Nephron progenitor cell (in vitro differentiated cells): ENCODE measurements at regions not wholly inside any gene's neighbourhood (a gene's known extent, or its start where the extent isn't known, plus 50 kb on each side); places are given as distances from the start of the nearest gene placed in this dataset.

ENCODE experiments used
- DNase-seq: peaks from one replicate; pipeline ENCODE4 v3.0.0; 2021
- H3K27ac Mint-ChIP-seq: 2 replicates; pipeline ENCODE4 v1.8.0; 2021; ENCODE audit warnings: mild to moderate bottlenecking, moderate library complexity, mixed read lengths
- H3K27me3 Mint-ChIP-seq: 2 replicates; pipeline ENCODE4 v1.8.0; 2021; ENCODE audit warnings: mild to moderate bottlenecking, low read depth, mixed read lengths; ENCODE audit not compliant: poor library complexity
- H3K36me3 Mint-ChIP-seq: 2 replicates; pipeline ENCODE4 v1.8.0; 2021; ENCODE audit warnings: low read depth, mixed read lengths
- H3K4me1 Mint-ChIP-seq: 2 replicates; pipeline ENCODE4 v1.8.0; 2021; ENCODE audit warnings: mixed read lengths
- H3K4me3 Mint-ChIP-seq: 2 replicates; pipeline ENCODE4 v1.8.0; 2021; ENCODE audit warnings: mild to moderate bottlenecking, moderate library complexity, mixed read lengths
- H3K9me3 Mint-ChIP-seq: 2 replicates; pipeline ENCODE4 v1.8.0; 2021; ENCODE audit warnings: mild to moderate bottlenecking, moderate library complexity, mixed read lengths
- TF ChIP-seq, protein P1 (sequence below): fragments of 200-600 bp; sonication (generic); IDR thresholded peaks from 2 replicates; pipeline ENCODE4 v1.5.0; 2021; ENCODE audit warnings: antibody characterized with exemption

DNA sequence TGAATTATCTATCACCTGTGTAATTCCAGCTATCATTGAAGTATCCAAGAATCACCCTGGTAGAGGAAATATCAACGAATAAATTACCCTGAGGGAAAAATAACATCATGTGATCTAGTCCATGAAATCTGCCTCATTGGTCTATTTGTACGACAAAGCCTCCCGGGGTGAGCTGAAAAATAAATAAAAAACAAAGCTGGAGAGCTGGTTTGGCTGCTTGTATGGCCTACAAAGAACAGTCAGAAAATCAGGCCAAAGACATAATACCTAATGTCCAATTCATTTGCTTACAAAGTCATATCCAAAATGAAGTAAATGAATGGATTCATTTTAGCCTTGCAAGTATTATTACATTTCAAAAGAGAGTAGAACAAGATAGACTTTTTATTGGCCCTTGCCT, 449.9 kb downstream of the KLF12 start:
- H3K27ac Mint-ChIP-seq, result no peak overlapping the region
- no peak for DNase-seq
- H3K9me3 Mint-ChIP-seq, result no peaks in the 10 kb centered on the region
- H3K36me3 Mint-ChIP-seq, result no peaks in the 10 kb centered on the region
- no peak overlapping the region for H3K4me3 Mint-ChIP-seq
- H3K27me3 Mint-ChIP-seq, result no peaks in the 10 kb centered on the region
- H3K4me1 Mint-ChIP-seq, result no peaks in the 10 kb centered on the region
- TF ChIP-seq, protein P1, sequence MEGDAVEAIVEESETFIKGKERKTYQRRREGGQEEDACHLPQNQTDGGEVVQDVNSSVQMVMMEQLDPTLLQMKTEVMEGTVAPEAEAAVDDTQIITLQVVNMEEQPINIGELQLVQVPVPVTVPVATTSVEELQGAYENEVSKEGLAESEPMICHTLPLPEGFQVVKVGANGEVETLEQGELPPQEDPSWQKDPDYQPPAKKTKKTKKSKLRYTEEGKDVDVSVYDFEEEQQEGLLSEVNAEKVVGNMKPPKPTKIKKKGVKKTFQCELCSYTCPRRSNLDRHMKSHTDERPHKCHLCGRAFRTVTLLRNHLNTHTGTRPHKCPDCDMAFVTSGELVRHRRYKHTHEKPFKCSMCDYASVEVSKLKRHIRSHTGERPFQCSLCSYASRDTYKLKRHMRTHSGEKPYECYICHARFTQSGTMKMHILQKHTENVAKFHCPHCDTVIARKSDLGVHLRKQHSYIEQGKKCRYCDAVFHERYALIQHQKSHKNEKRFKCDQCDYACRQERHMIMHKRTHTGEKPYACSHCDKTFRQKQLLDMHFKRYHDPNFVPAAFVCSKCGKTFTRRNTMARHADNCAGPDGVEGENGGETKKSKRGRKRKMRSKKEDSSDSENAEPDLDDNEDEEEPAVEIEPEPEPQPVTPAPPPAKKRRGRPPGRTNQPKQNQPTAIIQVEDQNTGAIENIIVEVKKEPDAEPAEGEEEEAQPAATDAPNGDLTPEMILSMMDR, result no peak

DNA sequence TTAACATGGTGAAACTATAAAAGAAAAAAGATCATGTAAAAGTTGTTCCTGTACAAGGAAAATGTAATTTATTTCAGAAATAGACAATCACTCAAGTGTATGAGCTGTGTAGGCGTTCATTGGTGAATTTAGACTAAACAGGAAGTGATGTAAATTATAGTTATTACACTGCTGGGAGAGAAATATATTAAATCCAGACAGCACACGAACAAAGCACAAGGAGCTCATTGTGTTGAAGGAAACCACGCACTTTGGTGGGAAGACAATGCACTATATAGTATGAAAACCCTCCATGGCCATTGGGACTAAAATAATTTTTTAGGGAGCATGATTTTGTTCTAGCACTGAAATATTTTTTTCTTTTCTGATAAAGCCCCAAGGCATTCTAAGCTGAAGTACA, 450.5 kb downstream of the KLF12 start:
- no peaks in the 10 kb centered on the region for H3K9me3 Mint-ChIP-seq
- no peaks in the 10 kb centered on the region for H3K36me3 Mint-ChIP-seq
- DNase-seq, result no peak
- no peaks in the 10 kb centered on the region for H3K4me1 Mint-ChIP-seq
- TF ChIP-seq, protein P1, result no peak
- no peak overlapping the region for H3K4me3 Mint-ChIP-seq
- no peaks in the 10 kb centered on the region for H3K27me3 Mint-ChIP-seq
- H3K27ac Mint-ChIP-seq, result no peak overlapping the region

DNA sequence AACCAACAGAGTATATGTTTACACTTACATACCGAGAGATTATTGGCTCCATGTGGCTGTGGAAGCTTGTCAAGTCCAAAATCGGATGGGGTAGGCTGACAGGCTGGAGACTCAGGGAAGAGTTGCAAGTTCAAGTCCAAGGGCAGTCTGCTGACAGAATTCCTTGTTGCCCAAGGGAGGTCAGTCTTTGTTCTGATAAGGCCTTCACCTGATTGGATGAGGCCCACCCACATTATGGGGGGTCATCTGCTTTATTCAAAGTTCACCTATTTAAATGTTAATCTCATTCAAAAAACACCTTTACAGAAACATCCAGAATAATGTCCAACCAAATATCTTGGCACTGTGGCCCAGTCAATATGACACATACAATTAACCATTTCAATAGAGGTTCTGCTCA, 452.4 kb downstream of the KLF12 start:
- Mint-ChIP-seq H3K36me3 (no peaks in the 10 kb centered on the region), H3K27me3 (no peaks in the 10 kb centered on the region), H3K4me1 (no peaks in the 10 kb centered on the region), H3K27ac (no peak overlapping the region), H3K4me3 (no peak overlapping the region), H3K9me3 (no peaks in the 10 kb centered on the region)
- TF ChIP-seq, protein P1, result no peak
- DNase-seq, result no peak

DNA sequence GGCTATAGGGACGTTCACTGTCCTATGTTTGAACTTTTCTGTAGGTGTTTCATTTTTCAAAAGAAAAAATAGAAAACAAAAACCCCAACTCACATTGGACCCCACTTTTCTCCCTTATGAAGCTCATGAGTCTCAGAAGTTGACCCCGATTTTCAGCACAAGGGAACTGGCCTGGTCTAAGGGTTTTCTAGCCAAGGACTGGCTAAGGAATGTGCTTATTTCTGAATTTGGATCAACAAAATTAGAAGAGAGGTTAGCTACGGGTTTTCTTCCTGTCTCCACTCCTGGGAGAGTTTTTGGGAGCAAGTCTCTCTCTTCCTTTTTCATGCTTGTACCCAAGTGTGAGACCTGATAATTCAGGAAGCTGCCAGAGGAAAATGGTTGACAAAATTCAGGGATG, 453.2 kb downstream of the KLF12 start:
- H3K4me1 Mint-ChIP-seq, result no peaks in the 10 kb centered on the region
- no peaks in the 10 kb centered on the region for H3K36me3 Mint-ChIP-seq
- H3K27me3 Mint-ChIP-seq, result no peaks in the 10 kb centered on the region
- H3K4me3 Mint-ChIP-seq, result no peak overlapping the region
- no peak overlapping the region for H3K27ac Mint-ChIP-seq
- DNase-seq, result no peak
- H3K9me3 Mint-ChIP-seq, result no peaks in the 10 kb centered on the region
- TF ChIP-seq, protein P1, result no peak

DNA sequence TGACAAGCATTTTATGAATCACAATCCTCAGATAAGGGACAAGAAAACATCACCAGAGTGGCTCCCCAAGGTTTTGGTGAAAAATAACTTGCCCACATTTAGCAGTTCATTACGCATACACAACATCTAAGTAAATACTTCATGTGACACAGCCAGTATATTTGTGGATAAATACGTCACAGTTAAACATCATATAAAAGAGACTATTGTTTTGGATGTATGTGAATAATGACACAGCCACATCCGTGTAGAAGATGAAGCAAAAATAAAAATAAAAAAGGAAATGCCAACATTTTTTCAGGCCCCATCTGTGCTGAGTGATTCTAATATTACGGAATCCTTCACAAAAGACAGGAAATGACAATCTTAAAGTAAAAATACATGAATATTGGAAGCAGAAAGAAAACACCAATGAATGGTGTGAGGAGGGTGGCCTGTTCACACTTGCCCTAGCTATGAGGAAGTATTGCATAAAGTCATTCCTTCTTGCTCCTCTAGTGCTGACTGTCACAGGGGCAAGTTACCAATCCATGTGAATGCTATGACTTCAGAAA, 457.1 kb downstream of the KLF12 start:
- TF ChIP-seq, protein P1, result no peak
- no peaks in the 10 kb centered on the region for H3K27me3 Mint-ChIP-seq
- H3K4me1 Mint-ChIP-seq, result no peaks in the 10 kb centered on the region
- no peak for DNase-seq
- no peak overlapping the region for H3K27ac Mint-ChIP-seq
- H3K4me3 Mint-ChIP-seq, result no peak overlapping the region
- H3K9me3 Mint-ChIP-seq, result no peaks in the 10 kb centered on the region
- no peaks in the 10 kb centered on the region for H3K36me3 Mint-ChIP-seq

DNA sequence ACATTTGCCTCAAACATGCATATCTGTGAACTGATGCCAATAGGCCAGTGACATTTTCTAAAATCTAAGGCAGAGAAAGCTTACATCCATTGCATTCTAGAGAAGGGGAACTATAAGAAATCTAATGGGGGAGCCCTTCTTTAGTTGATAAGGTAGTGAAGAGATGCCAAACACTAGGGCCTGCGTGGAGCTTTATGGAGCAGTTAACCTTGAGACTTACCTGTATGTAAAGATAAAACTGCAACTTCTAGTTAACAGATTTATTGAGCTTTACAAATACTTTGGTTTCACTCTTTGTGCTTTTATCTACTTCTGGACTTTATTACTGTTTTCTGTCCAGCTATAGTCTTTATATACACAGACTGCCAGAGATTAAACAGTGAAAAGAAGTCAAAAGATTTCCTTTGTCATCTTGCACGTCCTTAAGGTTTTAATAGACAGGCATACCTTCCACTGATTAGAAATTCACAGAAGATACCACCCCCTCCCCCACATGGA, 457.6 kb downstream of the KLF12 start:
- Mint-ChIP-seq H3K9me3 (no peaks in the 10 kb centered on the region), H3K36me3 (no peaks in the 10 kb centered on the region), H3K4me1 (no peaks in the 10 kb centered on the region), H3K4me3 (no peak overlapping the region), H3K27ac (no peak overlapping the region), H3K27me3 (no peaks in the 10 kb centered on the region)
- no peak for DNase-seq
- TF ChIP-seq, protein P1, result no peak
